ENCODE measurements at regions not wholly inside any gene's neighbourhood (a gene's known extent, or its start where the extent isn't known, plus 50 kb on each side); places are given as distances from the start of the nearest gene placed in this dataset.

GRCh38 chr2:49270091-49270490, 115.8 kb upstream of the FSHR start:
- Mint-ChIP-seq H3K4me3 (no peak overlapping the region), H3K36me3 (no peaks in the 10 kb centered on the region), H3K27ac (no peak overlapping the region), H3K4me1 (no peaks in the 10 kb centered on the region), H3K9me3 (peaks cover 0 to 2% (median 0%) of the 10 kb centered on the region in 3 donors), H3K27me3 (peaks cover 2% of the 10 kb centered on the region)

GRCh38 chr2:49265471-49265870, 111.2 kb upstream of the FSHR start:
- Mint-ChIP-seq H3K27ac (no peak overlapping the region), H3K4me3 (no peak overlapping the region), H3K36me3 (no peaks in the 10 kb centered on the region), H3K27me3 (peaks cover 2% of the 10 kb centered on the region), H3K9me3 (peaks cover 0 to 1% (median 0%) of the 10 kb centered on the region in 3 donors), H3K4me1 (no peaks in the 10 kb centered on the region)

DNA sequence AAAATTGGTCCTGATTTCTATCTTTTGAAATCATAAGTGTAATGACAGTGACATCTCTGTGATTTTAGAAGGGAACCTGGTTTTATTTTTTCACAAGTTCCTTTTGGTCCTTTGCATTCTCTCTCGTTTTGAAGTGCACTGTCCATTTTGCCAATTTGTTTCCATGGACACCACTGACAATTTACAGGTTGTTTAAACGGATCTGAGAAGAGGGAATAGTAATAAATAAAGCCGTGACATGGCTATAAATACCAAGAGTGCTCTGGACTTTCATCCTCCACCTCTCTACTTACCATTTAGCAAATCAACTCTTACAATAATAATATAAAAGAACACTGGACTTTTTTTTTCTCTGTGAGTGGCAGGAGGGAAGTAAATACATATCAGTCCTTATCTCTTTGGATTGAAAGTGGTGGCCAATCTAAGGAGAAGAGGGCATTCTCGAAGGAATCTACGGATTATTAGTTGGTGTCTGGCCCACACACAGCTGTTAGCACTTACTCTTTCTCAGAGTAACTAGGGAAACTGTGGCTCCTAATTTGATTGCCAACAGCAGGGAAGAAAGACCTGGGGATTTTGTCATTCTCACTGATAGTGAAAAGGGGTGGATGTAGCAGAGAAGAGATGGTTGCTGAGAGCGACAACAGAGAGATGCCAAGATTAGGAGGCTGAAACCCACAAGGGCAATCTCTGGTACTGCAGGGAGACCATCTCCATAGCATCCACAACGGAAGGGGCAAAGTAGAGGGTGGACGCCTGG, 108.7 kb upstream of the FSHR start:
- H3K9me3 Mint-ChIP-seq, result peaks cover 0 to 7% (median 0%) of the 10 kb centered on the region in 3 donors
- H3K36me3 Mint-ChIP-seq, result no peaks in the 10 kb centered on the region
- H3K27me3 Mint-ChIP-seq, result peaks cover 2% of the 10 kb centered on the region
- H3K4me3 Mint-ChIP-seq, result no peak overlapping the region
- no peak overlapping the region for H3K27ac Mint-ChIP-seq
- H3K4me1 Mint-ChIP-seq, result no peaks in the 10 kb centered on the region

GRCh38 chr2:49261781-49262180, 107.5 kb upstream of the FSHR start:
- H3K36me3 Mint-ChIP-seq, result no peaks in the 10 kb centered on the region
- no peak overlapping the region for H3K4me3 Mint-ChIP-seq
- H3K4me1 Mint-ChIP-seq, result no peaks in the 10 kb centered on the region
- no peaks in the 10 kb centered on the region for H3K27me3 Mint-ChIP-seq
- peaks cover 0 to 7% (median 0%) of the 10 kb centered on the region in 3 donors for H3K9me3 Mint-ChIP-seq
- no peak overlapping the region for H3K27ac Mint-ChIP-seq

DNA sequence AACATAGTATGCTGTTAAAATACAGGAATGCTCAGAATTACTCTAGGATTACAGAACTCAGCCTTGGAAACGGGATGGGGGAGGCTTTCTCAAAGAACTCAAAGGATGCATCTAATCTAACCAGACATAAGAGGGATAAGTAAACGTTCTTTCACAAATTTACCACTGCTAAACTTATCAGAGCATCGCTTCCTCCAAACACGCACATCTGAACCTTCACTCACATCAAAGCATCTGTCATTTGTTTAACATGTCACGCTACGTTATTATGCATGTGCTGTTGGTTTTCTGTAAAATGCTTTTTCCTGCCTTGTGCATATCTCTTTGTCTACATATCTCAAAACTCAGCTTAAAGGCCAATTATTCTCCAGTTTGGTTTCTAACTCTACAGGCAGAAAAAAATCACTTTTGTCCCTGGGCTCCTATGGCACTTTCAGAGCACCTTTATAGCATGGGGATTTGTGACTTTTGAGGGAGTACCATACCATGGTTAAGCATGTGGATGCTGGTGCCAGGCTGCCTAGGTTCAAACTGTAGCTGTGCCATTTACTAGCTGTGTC, 106.7 kb upstream of the FSHR start:
- Mint-ChIP-seq H3K36me3 (no peaks in the 10 kb centered on the region), H3K27me3 (no peaks in the 10 kb centered on the region), H3K27ac (no peak overlapping the region), H3K4me1 (no peaks in the 10 kb centered on the region), H3K4me3 (no peak overlapping the region), H3K9me3 (peaks cover 0 to 7% (median 0%) of the 10 kb centered on the region in 3 donors)

DNA sequence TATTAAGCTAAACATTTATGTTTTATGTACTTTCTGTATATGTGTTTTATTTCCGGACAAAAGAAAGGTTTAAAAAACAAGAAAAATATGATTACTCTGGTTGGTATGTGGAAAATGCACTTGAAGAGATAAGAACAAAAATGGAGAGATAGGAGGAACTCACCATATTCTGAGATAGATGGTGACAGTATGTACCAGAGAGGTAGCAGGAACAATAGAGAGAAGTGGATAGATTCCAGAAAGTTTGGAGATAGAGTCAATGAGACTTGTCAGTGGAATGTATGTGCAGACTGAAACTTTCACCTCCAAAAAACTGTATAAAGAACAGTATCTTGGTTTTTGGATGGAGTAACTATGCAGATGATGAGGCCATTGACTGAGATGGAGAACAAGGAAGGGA, 105.6 kb upstream of the FSHR start:
- H3K4me1 Mint-ChIP-seq, result no peaks in the 10 kb centered on the region
- H3K27ac Mint-ChIP-seq, result no peak overlapping the region
- no peak overlapping the region for H3K4me3 Mint-ChIP-seq
- no peaks in the 10 kb centered on the region for H3K27me3 Mint-ChIP-seq
- no peaks in the 10 kb centered on the region for H3K36me3 Mint-ChIP-seq
- peaks cover 0 to 7% (median 0%) of the 10 kb centered on the region in 3 donors for H3K9me3 Mint-ChIP-seq

GRCh38 chr2:49255409-49255971, 101.2 kb upstream of the FSHR start:
- Mint-ChIP-seq H3K9me3 (peaks cover 0 to 7% (median 0%) of the 10 kb centered on the region in 3 donors), H3K27me3 (no peaks in the 10 kb centered on the region)

DNA sequence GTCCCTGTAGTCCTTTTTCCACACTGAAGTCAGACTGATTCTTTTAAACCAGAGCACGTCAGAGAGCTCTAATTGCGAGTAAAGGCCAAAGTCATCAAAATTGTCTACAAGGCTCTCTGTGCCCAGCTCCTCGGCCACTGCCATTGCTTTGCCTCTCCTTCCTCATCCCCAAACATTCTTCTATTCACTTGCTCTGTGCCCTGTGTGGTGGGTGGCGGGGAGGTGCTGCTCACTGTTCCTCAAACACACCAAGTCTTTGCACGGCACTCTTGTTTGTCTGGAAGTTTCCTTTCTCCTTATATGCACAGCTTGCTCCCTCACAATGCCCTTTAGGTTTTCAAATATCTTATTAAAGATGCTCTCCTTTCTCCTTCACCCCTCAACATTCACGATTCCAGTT, 100.1 kb upstream of the FSHR start:
- no peaks in the 10 kb centered on the region for H3K4me1 Mint-ChIP-seq
- no peaks in the 10 kb centered on the region for H3K36me3 Mint-ChIP-seq
- H3K4me3 Mint-ChIP-seq, result no peak overlapping the region
- H3K9me3 Mint-ChIP-seq, result peaks cover 0 to 7% (median 0%) of the 10 kb centered on the region in 3 donors
- H3K27ac Mint-ChIP-seq, result no peak overlapping the region
- H3K27me3 Mint-ChIP-seq, result no peaks in the 10 kb centered on the region

More at GRCh38 chr2:49255409-49255971, 101.2 kb upstream of the FSHR start:
- H3K36me3 Mint-ChIP-seq, result no peaks in the 10 kb centered on the region
- no peak overlapping the region for H3K27ac Mint-ChIP-seq
- no peaks in the 10 kb centered on the region for H3K4me1 Mint-ChIP-seq
- no peak overlapping the region for H3K4me3 Mint-ChIP-seq

DNA sequence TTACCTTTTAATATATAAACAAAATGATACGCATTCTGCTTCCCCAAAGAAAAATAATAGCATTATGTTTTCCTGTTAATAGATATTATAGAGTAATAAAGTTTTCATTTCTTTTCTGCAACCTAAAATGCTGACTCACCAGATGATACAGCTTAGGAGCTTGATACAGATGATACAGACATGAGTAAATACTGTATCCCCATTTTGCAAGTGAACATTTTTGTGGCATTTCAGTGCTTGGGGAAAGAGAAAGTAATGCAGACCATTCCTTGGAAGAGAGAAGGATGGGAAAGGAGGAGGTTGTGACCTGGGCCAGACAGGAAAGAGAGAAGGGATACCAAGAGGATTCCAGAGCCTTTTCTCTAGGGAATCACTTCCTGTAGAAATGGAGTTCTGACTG, 97.5 kb upstream of the FSHR start:
- Mint-ChIP-seq H3K36me3 (no peaks in the 10 kb centered on the region), H3K27me3 (no peaks in the 10 kb centered on the region), H3K9me3 (peaks cover 2 to 13% (median 4%) of the 10 kb centered on the region in 3 donors), H3K4me1 (no peaks in the 10 kb centered on the region), H3K4me3 (no peak overlapping the region), H3K27ac (peak overlapping the region in 1 of 3 donors; percentile 71)

GRCh38 chr2:49251251-49251650, 96.9 kb upstream of the FSHR start:
- Mint-ChIP-seq H3K4me1 (no peaks in the 10 kb centered on the region), H3K4me3 (no peak overlapping the region), H3K36me3 (no peaks in the 10 kb centered on the region), H3K9me3 (peaks cover 2 to 13% (median 8%) of the 10 kb centered on the region in 3 donors), H3K27me3 (no peaks in the 10 kb centered on the region), H3K27ac (no peak overlapping the region)

- Mint-ChIP-seq H3K27me3 (no peaks in the 10 kb centered on the region), H3K9me3 (peaks cover 2 to 19% (median 9%) of the 10 kb centered on the region in 3 donors), H3K36me3 (no peaks in the 10 kb centered on the region), H3K27ac (no peak overlapping the region), H3K4me1 (no peaks in the 10 kb centered on the region), H3K4me3 (no peak overlapping the region)
These were observed 94.2 kb upstream of the FSHR start for GRCh38 chr2:49248506-49248905.

DNA sequence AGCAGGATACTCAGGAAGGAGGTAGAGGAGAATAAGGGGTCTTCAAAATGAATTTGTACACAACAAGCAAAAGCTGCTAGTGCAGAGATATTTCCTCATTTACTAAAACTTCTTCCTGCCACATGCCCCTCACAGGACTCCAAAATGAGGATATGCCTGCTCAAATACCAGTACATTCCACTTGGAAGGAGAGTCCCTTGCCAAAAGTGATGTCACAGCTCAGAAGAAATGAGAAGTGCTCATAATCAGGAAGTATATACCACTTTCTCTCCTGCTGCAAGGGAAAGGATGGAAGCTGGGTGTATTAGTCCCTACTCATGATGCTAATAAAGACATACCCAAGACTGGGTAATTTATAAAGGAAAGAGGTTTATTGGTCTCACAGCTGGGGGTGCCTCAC, 87.7 kb upstream of the FSHR start:
- no peaks in the 10 kb centered on the region for H3K4me1 Mint-ChIP-seq
- H3K4me3 Mint-ChIP-seq, result no peak overlapping the region
- H3K36me3 Mint-ChIP-seq, result no peaks in the 10 kb centered on the region
- H3K9me3 Mint-ChIP-seq, result peaks cover 2 to 13% (median 6%) of the 10 kb centered on the region in 3 donors
- no peaks in the 10 kb centered on the region for H3K27me3 Mint-ChIP-seq
- H3K27ac Mint-ChIP-seq, result no peak overlapping the region

DNA sequence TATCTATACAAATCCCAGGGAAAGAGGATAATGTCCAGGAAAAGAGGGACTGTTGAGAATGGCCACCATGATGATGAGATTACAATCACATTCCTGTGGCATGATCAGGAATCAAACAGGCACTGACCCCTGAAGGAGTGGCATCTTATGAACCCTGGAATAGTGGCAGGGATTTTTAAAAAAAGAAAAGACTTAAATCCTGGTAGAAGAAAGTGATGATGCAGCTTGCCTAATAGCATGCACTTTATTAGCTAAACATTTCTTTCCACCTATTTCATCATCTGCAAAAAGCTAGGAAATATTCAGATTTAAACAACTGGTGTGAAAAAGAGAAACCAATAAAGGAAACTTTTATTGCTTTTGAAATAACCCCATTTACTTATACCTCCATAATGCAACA, 87.2 kb upstream of the FSHR start:
- H3K27ac Mint-ChIP-seq, result no peak overlapping the region
- H3K4me3 Mint-ChIP-seq, result no peak overlapping the region
- no peaks in the 10 kb centered on the region for H3K4me1 Mint-ChIP-seq
- no peaks in the 10 kb centered on the region for H3K36me3 Mint-ChIP-seq
- H3K9me3 Mint-ChIP-seq, result peaks cover 2 to 12% (median 2%) of the 10 kb centered on the region in 3 donors
- H3K27me3 Mint-ChIP-seq, result no peaks in the 10 kb centered on the region

- no peaks in the 10 kb centered on the region for H3K4me1 Mint-ChIP-seq
- H3K27ac Mint-ChIP-seq, result no peak overlapping the region
- H3K27me3 Mint-ChIP-seq, result peaks cover 1% of the 10 kb centered on the region
- no peaks in the 10 kb centered on the region for H3K36me3 Mint-ChIP-seq
- H3K4me3 Mint-ChIP-seq, result no peak overlapping the region
- H3K9me3 Mint-ChIP-seq, result peaks cover 0 to 12% (median 2%) of the 10 kb centered on the region in 3 donors
These were observed 86.3 kb upstream of the FSHR start for GRCh38 chr2:49240608-49241007.

- Mint-ChIP-seq H3K27me3 (peaks cover 1% of the 10 kb centered on the region), H3K27ac (no peak overlapping the region), H3K4me3 (no peak overlapping the region), H3K4me1 (no peaks in the 10 kb centered on the region), H3K9me3 (peaks cover 0 to 6% (median 2%) of the 10 kb centered on the region in 3 donors), H3K36me3 (no peaks in the 10 kb centered on the region)
These were observed 84.3 kb upstream of the FSHR start for GRCh38 chr2:49238604-49238960.

Data from IgD-negative memory B cell (primary cell).